Smooth muscle cell (in vitro differentiated cells): ENCODE measurements at regions not wholly inside any gene's neighbourhood (a gene's known extent, or its start where the extent isn't known, plus 50 kb on each side); places are given as distances from the start of the nearest gene placed in this dataset.
A peak's percentile ranks its signal among the peaks of the same experiment; 100 is the strongest.

Experiments
- DNase-seq: peaks from one replicate; lab custom pipeline; 2025; ENCODE audit not compliant: unreplicated experiment; lab: John Stamatoyannopoulos, UW
- H2AFZ ChIP-seq: fragments of 200-600 bp; sonication (generic); 2 replicates; pipeline ENCODE4 v1.6.0; 2016; ENCODE audit warnings: antibody characterized with exemption, low read depth, mild to moderate bottlenecking
- H3F3A ChIP-seq: fragments of 200-600 bp; sonication (generic); 2 replicates; pipeline ENCODE4 v1.6.0; 2017; ENCODE audit warnings: antibody characterized with exemption, low read depth
- H3K27ac ChIP-seq: fragments of 200-600 bp; sonication (generic); 2 replicates; pipeline ENCODE4 v1.5.1; 2016; ENCODE audit warnings: low read depth, mild to moderate bottlenecking
- H3K27me3 ChIP-seq: fragments of 200-600 bp; sonication (generic); 2 replicates; pipeline ENCODE4 v1.6.1; 2016; ENCODE audit warnings: low read depth, mild to moderate bottlenecking
- H3K36me3 ChIP-seq: fragments of 200-600 bp; sonication (generic); 2 replicates; pipeline ENCODE4 v1.5.1; 2016; ENCODE audit warnings: low read depth
- H3K4me1 ChIP-seq: fragments of 200-600 bp; sonication (generic); 2 replicates; pipeline ENCODE4 v1.5.1; 2016; ENCODE audit warnings: low read depth
- H3K4me2 ChIP-seq: fragments of 200-600 bp; sonication (generic); 2 replicates; pipeline ENCODE4 v1.6.0; 2016; ENCODE audit warnings: mild to moderate bottlenecking
- H3K4me3 ChIP-seq: fragments of 200-600 bp; sonication (generic); 2 replicates; pipeline ENCODE4 v1.5.1; 2016; ENCODE audit warnings: mild to moderate bottlenecking
- H3K79me2 ChIP-seq: fragments of 200-600 bp; sonication (generic); 2 replicates; pipeline ENCODE4 v1.6.0; 2016; ENCODE audit warnings: low read depth, mild to moderate bottlenecking
- H3K9ac ChIP-seq: fragments of 200-600 bp; sonication (generic); 2 replicates; pipeline ENCODE4 v1.6.0; 2016; ENCODE audit warnings: low read depth
- H3K9me3 ChIP-seq: fragments of 200-600 bp; sonication (generic); replicated peaks from 2 replicates; pipeline ENCODE4 v1.5.1; 2016; ENCODE audit warnings: low read depth
- H4K20me1 ChIP-seq: fragments of 200-600 bp; sonication (generic); 2 replicates; pipeline ENCODE4 v1.6.0; 2016; ENCODE audit warnings: low read depth
- CTCF ChIP-seq: fragments of 200-600 bp; sonication (generic); IDR thresholded peaks from 2 replicates; pipeline ENCODE4 v1.5.1; 2017; ENCODE audit warnings: borderline replicate concordance, mild to moderate bottlenecking, antibody characterized with exemption; ENCODE audit not compliant: insufficient read depth, poor library complexity, severe bottlenecking
- WGBS: methylation state at CpG from one replicate; pipeline ENCODE4 v1.1.7; 2016; ENCODE audit warnings: low lambda C conversion rate; 5-methylcytosine and 5-hydroxymethylcytosine counted together

GRCh38 chr18:70848329-70848728 is 559.5 kb downstream of the SOCS6 start:
- Histone ChIP-seq H3K36me3 (no peaks in the 10 kb centered on the region), H2AFZ (no peak overlapping the region), H3K4me3 (no peak overlapping the region), H4K20me1 (no peaks in the 10 kb centered on the region), H3K79me2 (no peaks in the 10 kb centered on the region), H3K27ac (no peak overlapping the region), H3K9me3 (no peaks in the 10 kb centered on the region), H3K27me3 (no peaks in the 10 kb centered on the region), H3F3A (no peaks in the 10 kb centered on the region), H3K4me2 (no peak overlapping the region), H3K4me1 (no peaks in the 10 kb centered on the region), H3K9ac (no peak overlapping the region)
- TF ChIP-seq CTCF: no peak
- 89% methylated on average over 7 of the region's 7 CpGs for WGBS
- no peak for DNase-seq

- Histone ChIP-seq H3K79me2 (no peaks in the 10 kb centered on the region), H3K27ac (no peak overlapping the region), H4K20me1 (no peaks in the 10 kb centered on the region), H3K4me1 (no peaks in the 10 kb centered on the region), H3K4me3 (no peak overlapping the region), H2AFZ (no peak overlapping the region), H3K9me3 (no peaks in the 10 kb centered on the region), H3K27me3 (no peaks in the 10 kb centered on the region), H3K4me2 (no peak overlapping the region), H3K9ac (no peak overlapping the region), H3F3A (no peaks in the 10 kb centered on the region), H3K36me3 (no peaks in the 10 kb centered on the region)
- WGBS: 74% methylated on average over 3 of the region's 3 CpGs
- no peak for TF ChIP-seq CTCF
- DNase-seq: no peak
Measured at GRCh38 chr18:70840649-70841048, 551.8 kb downstream of the SOCS6 start.

GRCh38 chr18:70827632-70828031 is 538.8 kb downstream of the SOCS6 start:
- no peak overlapping the region for H3K9ac ChIP-seq
- 34% methylated on average over 3 of the region's 3 CpGs for WGBS
- peak overlapping the region; percentile 73 for H3K27ac ChIP-seq
- no peaks in the 10 kb centered on the region for H4K20me1 ChIP-seq
- TF ChIP-seq CTCF: no peak
- H3K4me1 ChIP-seq: no peaks in the 10 kb centered on the region
- no peak for DNase-seq
- no peaks in the 10 kb centered on the region for H3F3A ChIP-seq
- no peaks in the 10 kb centered on the region for H3K79me2 ChIP-seq
- H3K27me3 ChIP-seq: no peaks in the 10 kb centered on the region
- H3K9me3 ChIP-seq: no peaks in the 10 kb centered on the region
- H3K4me2 ChIP-seq: no peak overlapping the region
- no peak overlapping the region for H3K4me3 ChIP-seq
- H2AFZ ChIP-seq: no peak overlapping the region
- H3K36me3 ChIP-seq: no peaks in the 10 kb centered on the region

- H4K20me1 ChIP-seq: no peaks in the 10 kb centered on the region
- no peak for TF ChIP-seq CTCF
- WGBS: 78% methylated on average over 2 of the region's 2 CpGs
- no peaks in the 10 kb centered on the region for H3K27me3 ChIP-seq
- H2AFZ ChIP-seq: no peak overlapping the region
- no peaks in the 10 kb centered on the region for H3K9me3 ChIP-seq
- no peaks in the 10 kb centered on the region for H3K36me3 ChIP-seq
- H3K79me2 ChIP-seq: no peaks in the 10 kb centered on the region
- H3K27ac ChIP-seq: peak overlapping the region; percentile 73
- no peaks in the 10 kb centered on the region for H3K4me1 ChIP-seq
- no peaks in the 10 kb centered on the region for H3F3A ChIP-seq
- no peak overlapping the region for H3K9ac ChIP-seq
- no peak overlapping the region for H3K4me2 ChIP-seq
- DNase-seq: no peak
- H3K4me3 ChIP-seq: no peak overlapping the region
Measured at GRCh38 chr18:70826571-70826970, 537.7 kb downstream of the SOCS6 start.
